AG04450 (cell line): ENCODE measurements at regions not wholly inside any gene's neighbourhood (a gene's known extent, or its start where the extent isn't known, plus 50 kb on each side); places are given as distances from the start of the nearest gene placed in this dataset.

Experiments used
- CTCF ChIA-PET: fragments of 300-600, 350-600 bp; formaldehyde crosslinking; extraction: SDS; loops from one replicate; lab custom pipeline; 2022; ENCODE audit warnings: antibody characterized with exemption, inconsistent platforms; lab: Charles Lee
- POLR2A ChIA-PET: fragments of 350-600 bp; formaldehyde crosslinking; extraction: SDS; loops from one replicate; lab custom pipeline; 2021; ENCODE audit warnings: antibody characterized with exemption, inconsistent platforms; lab: Yijun Ruan, JAX
- DNase-seq: peaks from one replicate; pipeline ENCODE4 v3.0.0-alpha.2; 2011; ENCODE audit warnings: low read depth, low spot score
- H3K27ac ChIP-seq: one replicate; pipeline ENCODE4 v1.5.1; 2012; ENCODE audit warnings: low read depth, low read length, control low read depth
- H3K27me3 ChIP-seq: one replicate; pipeline ENCODE4 v1.6.0; 2012; ENCODE audit warnings: low read length; ENCODE audit not compliant: control insufficient read depth, insufficient read depth
- H3K4me3 ChIP-seq: 2 replicates; pipeline ENCODE4 v1.5.1; 2011; ENCODE audit warnings: mild to moderate bottlenecking, low read depth, low read length, control low read depth
- H3K9me3 ChIP-seq: 2 replicates; pipeline ENCODE4 v1.5.1; 2012; ENCODE audit warnings: low read length; ENCODE audit not compliant: control insufficient read depth, insufficient read depth
- TF ChIP-seq, protein P1 (sequence below): IDR thresholded peaks from 2 replicates; pipeline ENCODE4 v1.5.1; 2011; ENCODE audit warnings: low read depth, low read length, control low read depth, inconsistent platforms

GRCh38 chr1:199112365-199112764 lies 473.5 kb downstream of the PTPRC start:
- POLR2A ChIA-PET: no interaction called here

DNA sequence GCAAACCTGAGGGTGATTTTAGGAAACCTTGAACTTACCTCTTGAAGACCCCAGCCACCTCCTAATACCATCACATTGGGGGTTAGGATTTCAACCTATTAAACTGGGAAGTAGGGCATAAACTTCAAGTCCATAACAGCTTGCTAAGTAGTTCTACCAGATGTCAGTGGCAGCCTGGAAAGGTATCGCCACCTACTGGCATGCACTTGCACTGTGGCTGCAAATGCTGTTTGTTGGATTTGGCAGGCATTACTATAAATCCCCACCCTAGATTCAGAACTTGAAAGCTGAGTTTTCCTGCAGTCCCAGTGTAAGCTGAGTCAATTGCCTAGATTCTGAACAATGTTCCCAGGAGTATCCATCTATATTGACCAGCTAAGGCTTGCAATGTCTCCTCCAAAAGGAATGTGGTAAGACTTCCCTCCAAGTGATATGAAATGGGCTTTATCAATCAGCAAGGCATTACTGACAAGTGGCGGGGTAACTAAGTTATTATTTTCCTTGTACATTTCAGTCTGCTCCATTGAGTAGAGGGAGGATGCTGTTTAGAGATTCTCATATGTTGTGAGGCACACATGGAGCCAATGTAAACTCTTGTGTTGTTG lies 474.5 kb downstream of the PTPRC start:
- no peak overlapping the region for H3K4me3 ChIP-seq
- ChIA-PET POLR2A (no interaction called here), CTCF (interaction anchor here (0.6 to 2.9 kb wide), 47 partner anchors 9 to 424 kb away, joined by 3 to 28 read pairs (median 4); no protein-coding TSS in a partner anchor)

More at GRCh38 chr1:199112365-199112764, 473.5 kb downstream of the PTPRC start:
- TF ChIP-seq, protein P1, sequence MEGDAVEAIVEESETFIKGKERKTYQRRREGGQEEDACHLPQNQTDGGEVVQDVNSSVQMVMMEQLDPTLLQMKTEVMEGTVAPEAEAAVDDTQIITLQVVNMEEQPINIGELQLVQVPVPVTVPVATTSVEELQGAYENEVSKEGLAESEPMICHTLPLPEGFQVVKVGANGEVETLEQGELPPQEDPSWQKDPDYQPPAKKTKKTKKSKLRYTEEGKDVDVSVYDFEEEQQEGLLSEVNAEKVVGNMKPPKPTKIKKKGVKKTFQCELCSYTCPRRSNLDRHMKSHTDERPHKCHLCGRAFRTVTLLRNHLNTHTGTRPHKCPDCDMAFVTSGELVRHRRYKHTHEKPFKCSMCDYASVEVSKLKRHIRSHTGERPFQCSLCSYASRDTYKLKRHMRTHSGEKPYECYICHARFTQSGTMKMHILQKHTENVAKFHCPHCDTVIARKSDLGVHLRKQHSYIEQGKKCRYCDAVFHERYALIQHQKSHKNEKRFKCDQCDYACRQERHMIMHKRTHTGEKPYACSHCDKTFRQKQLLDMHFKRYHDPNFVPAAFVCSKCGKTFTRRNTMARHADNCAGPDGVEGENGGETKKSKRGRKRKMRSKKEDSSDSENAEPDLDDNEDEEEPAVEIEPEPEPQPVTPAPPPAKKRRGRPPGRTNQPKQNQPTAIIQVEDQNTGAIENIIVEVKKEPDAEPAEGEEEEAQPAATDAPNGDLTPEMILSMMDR: no peak
- no peak for DNase-seq
- Histone ChIP-seq H3K27ac (no peak overlapping the region), H3K9me3 (no peaks in the 10 kb centered on the region), H3K4me3 (no peak overlapping the region), H3K27me3 (no peaks in the 10 kb centered on the region)
- CTCF ChIA-PET: interaction anchor here (0.6 to 2.9 kb wide), 29 partner anchors 8 to 1345 kb away, joined by 3 to 28 read pairs (median 5); no protein-coding TSS in a partner anchor

GRCh38 chr1:199116488-199116887 lies 477.6 kb downstream of the PTPRC start:
- Histone ChIP-seq H3K27ac (no peak overlapping the region), H3K4me3 (no peak overlapping the region), H3K27me3 (no peaks in the 10 kb centered on the region), H3K9me3 (no peaks in the 10 kb centered on the region)
- ChIA-PET CTCF (no interaction called here), POLR2A (no interaction called here)
- TF ChIP-seq, protein P1: no peak
- no peak for DNase-seq

More for the DNA sequence above, 474.5 kb downstream of the PTPRC start:
- no peaks in the 10 kb centered on the region for H3K9me3 ChIP-seq
- no peak for DNase-seq
- no peak overlapping the region for H3K27ac ChIP-seq
- no peaks in the 10 kb centered on the region for H3K27me3 ChIP-seq
- TF ChIP-seq, protein P1: peak; percentile 91

DNA sequence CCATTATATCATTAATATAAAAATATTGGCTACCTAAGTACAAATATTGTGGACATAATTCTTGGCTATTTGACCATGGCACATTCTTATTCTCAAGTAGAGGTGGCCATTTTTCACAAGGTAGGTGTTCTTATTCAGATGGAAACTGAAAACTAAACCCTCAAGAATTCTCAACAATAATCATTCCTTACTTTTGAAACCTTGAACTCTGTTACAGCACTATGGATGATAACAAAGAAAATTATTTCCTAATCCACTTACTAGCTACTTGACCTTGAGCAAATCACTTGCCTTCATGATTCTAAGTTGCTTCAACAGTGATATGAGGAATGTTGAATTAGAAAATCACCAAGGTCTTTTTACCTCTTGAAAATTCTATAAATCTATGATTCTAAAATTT lies 482.2 kb downstream of the PTPRC start:
- Histone ChIP-seq H3K9me3 (no peaks in the 10 kb centered on the region), H3K27me3 (no peaks in the 10 kb centered on the region), H3K4me3 (no peak overlapping the region), H3K27ac (no peak overlapping the region)
- ChIA-PET CTCF (interaction anchor here (4.3 kb wide), 1 partner anchor 8 kb away, joined by 28 read pairs; no protein-coding TSS in a partner anchor), POLR2A (no interaction called here)
- no peak for DNase-seq
- TF ChIP-seq, protein P1: no peak

DNA sequence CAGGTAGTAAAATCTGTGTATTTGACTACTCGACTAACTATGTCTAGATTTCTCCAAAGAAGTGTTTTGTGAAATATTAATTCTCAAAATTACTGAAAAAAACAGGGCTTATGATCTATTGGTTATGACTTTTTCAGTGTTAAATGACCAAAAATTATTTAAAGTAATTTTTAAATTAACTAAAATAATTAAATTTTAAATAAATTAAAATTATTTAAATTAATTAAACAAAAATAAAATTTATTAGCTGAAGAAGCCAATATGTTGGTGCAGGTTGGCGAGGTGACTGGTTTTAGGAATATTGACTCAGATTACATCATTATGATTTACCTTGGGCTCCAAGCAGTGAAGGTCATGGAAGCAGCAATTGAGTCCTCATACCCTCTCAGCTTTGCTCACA lies 483.2 kb downstream of the PTPRC start:
- TF ChIP-seq, protein P1: no peak
- H3K9me3 ChIP-seq: no peaks in the 10 kb centered on the region
- no peak overlapping the region for H3K4me3 ChIP-seq
- ChIA-PET POLR2A (no interaction called here), CTCF (interaction anchor here (4.3 kb wide), 1 partner anchor 9 kb away, joined by 28 read pairs; no protein-coding TSS in a partner anchor)
- no peak for DNase-seq
- H3K27ac ChIP-seq: no peak overlapping the region
- no peaks in the 10 kb centered on the region for H3K27me3 ChIP-seq
